Upper lobe of left lung (tissue), 6 donors: ENCODE measurements at regions not wholly inside any gene's neighbourhood (a gene's known extent, or its start where the extent isn't known, plus 50 kb on each side); places are given as distances from the start of the nearest gene placed in this dataset.
A peak's percentile ranks its signal among the peaks of the same experiment; 100 is the strongest.

Experiments used
- ATAC-seq, 2 donors: fragments of 200-7000 bp; cut with Tn5 transposase; one replicate each; pipeline ENCODE4 v1.9.1; 2022; ENCODE audit warnings: mild to moderate bottlenecking in 2 of 2, moderate library complexity in 2 of 2; ENCODE audit not compliant: low FRiP score in 2 of 2
- DNase-seq, 2 donors: peaks; one replicate each; pipeline ENCODE4 v3.0.0-alpha.2; 2019 to 2020
- H3K27ac ChIP-seq, 4 donors: fragments of 200-600 bp; sonication (generic); one replicate each; pipeline ENCODE4 v1.5.1; 2016 to 2019
- H3K27me3 ChIP-seq, 4 donors: fragments of 200-600 bp; sonication (generic); one replicate each; pipeline ENCODE4 v1.5.1; 2017 to 2019
- H3K36me3 ChIP-seq, 4 donors: fragments of 200-600 bp; sonication (generic); one replicate each; pipeline ENCODE4 v1.5.1; 2016 to 2019
- H3K4me1 ChIP-seq, 4 donors: fragments of 200-600 bp; sonication (generic); one replicate each; pipeline ENCODE4 v1.5.1; 2018 to 2019
- H3K4me3 ChIP-seq, 4 donors: fragments of 200-600 bp; sonication (generic); one replicate each; pipeline ENCODE4 v1.5.1; 2017 to 2019; ENCODE audit warnings: mild to moderate bottlenecking in 2 of 4, moderate library complexity in 1 of 4
- H3K9me3 ChIP-seq, 4 donors: fragments of 200-600 bp; sonication (generic); one replicate each; pipeline ENCODE4 v1.5.1; 2018 to 2019
- EP300 ChIP-seq, 4 donors: sonication (generic); formaldehyde crosslinking; IDR thresholded peaks; one replicate each; pipeline ENCODE4 v1.5.1; 2017; ENCODE audit warnings: antibody characterized with exemption in 4 of 4, control low read depth in 2 of 4
- POLR2A ChIP-seq, 4 donors: fragments of 450-650 bp; IDR thresholded peaks; one replicate each; pipeline ENCODE4 v1.5.1; 2016 to 2017; ENCODE audit warnings: antibody characterized with exemption in 4 of 4, mild to moderate bottlenecking in 2 of 4
- POLR2AphosphoS5 ChIP-seq, 2 donors: sonication (generic); formaldehyde crosslinking; IDR thresholded peaks; one replicate each; pipeline ENCODE4 v1.5.1; 2017; ENCODE audit warnings: antibody characterized with exemption in 2 of 2
- WGBS, 2 donors: methylation state at CpG; one replicate each; pipeline ENCODE4 v1.1.5; 2017 to 2018; 5-methylcytosine and 5-hydroxymethylcytosine counted together
- TF ChIP-seq, protein P1 (sequence below), 6 experiments: fragments of 450-650 bp in 4 of 6; fragments of 200-600 bp in 2 of 6; sonication (generic) in 2 of 6; IDR thresholded peaks; one replicate each; pipeline ENCODE4 v1.5.1; 2016 to 2019; ENCODE audit warnings: antibody characterized with exemption in 6 of 6
- donor health status: DM: no; HTN: no; CAD: no; lungs with moderate emphysema.
- donor health status: DM: no; HTN: yes; CAD: no; lungs with severe emphysema.

DNA sequence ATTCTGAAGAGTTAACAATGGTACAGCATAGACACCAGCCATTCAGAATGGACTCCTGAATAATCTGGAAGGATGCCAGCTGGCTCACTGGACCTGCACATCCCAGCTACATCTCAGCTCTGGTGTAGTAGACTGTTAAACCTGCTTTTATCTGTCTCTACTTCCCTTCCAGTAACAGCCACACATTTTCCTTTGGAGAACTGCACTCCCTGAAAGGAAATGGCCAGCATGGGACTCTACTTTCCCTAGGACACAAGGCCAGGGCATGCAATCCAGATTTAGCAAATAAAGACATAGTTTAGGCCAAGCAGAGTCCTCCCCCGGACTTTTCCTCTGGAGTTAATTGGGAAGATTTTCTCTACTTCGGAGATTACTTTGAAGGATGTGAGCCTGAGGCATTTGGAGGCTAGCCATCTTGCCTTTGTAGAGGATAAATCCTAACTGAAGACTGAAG, 82.7 kb upstream of the TCF12 start:
- DNase-seq, result no peak
- no peak for ATAC-seq
- Histone ChIP-seq H3K36me3 (no peaks in the 10 kb centered on the region), H3K4me3 (no peak overlapping the region), H3K4me1 (peaks cover 0 to 12% (median 7%) of the 10 kb centered on the region in 4 donors), H3K27ac (no peak overlapping the region), H3K27me3 (no peaks in the 10 kb centered on the region), H3K9me3 (no peaks in the 10 kb centered on the region)
- TF ChIP-seq POLR2AphosphoS5 (IDR thresholded peaks at IDR 0.05) (no peak), POLR2A (IDR thresholded peaks at IDR 0.05) (no peak), EP300 (IDR thresholded peaks at IDR 0.05) (no peak)
- TF ChIP-seq, protein P1, sequence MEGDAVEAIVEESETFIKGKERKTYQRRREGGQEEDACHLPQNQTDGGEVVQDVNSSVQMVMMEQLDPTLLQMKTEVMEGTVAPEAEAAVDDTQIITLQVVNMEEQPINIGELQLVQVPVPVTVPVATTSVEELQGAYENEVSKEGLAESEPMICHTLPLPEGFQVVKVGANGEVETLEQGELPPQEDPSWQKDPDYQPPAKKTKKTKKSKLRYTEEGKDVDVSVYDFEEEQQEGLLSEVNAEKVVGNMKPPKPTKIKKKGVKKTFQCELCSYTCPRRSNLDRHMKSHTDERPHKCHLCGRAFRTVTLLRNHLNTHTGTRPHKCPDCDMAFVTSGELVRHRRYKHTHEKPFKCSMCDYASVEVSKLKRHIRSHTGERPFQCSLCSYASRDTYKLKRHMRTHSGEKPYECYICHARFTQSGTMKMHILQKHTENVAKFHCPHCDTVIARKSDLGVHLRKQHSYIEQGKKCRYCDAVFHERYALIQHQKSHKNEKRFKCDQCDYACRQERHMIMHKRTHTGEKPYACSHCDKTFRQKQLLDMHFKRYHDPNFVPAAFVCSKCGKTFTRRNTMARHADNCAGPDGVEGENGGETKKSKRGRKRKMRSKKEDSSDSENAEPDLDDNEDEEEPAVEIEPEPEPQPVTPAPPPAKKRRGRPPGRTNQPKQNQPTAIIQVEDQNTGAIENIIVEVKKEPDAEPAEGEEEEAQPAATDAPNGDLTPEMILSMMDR (IDR thresholded peaks at IDR 0.05), result no peak
- 58 to 60% methylated on average over 2 of the region's 2 CpGs for WGBS, 2 donors

DNA sequence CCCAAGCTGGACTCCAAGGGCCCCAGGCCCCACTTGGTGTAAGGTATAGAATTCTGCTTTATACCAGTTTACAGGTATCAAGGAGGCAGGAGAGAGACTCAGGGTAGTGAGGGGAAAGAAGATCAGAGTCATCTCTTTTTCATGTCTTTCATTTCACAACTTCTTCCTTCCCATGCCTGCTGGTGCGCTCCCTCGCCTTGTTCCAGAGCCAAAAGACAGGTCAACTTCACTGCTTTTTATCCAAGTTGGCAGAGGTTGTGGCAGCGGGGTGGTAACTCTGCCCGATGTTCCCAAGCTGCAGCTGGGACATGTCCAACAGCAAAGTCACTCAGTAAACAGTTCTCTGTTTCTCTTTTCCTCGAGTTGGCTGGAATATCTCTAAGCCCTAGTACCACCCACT, 86.3 kb upstream of the TCF12 start:
- WGBS, 2 donors, result 41 to 48% methylated on average over 5 of the region's 5 CpGs

DNA sequence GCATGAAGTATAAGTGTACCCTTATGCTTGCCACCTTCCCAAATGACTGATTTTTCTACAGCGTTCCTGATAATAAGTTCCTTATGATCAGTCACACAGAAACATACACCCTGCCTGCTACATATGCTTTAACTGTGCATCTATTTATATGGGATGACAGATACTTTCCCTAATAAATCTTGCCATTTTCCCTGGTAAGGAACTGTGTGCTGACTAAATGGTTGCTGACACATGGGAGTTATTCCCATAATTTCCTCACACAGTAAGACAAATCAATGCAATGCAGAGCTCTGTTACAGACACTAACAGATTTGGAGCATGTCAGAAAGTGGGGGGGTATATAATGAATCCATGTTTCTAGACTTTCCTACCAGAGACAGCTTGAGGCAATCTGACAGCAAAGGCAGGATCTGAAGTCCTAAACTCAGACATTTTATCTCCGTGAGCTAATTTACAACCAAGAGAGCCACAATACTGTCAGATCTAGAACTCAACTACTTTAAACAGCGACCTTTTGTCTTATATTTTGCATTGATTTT, 86.9 kb upstream of the TCF12 start:
- no peaks in the 10 kb centered on the region for H3K27me3 ChIP-seq
- ATAC-seq (no peak), DNase-seq (no peak)
- no peaks in the 10 kb centered on the region for H3K9me3 ChIP-seq
- peak overlapping the region in 1 of 4 donors; percentile 65 for H3K27ac ChIP-seq
- WGBS, 2 donors, result 80 to 84% methylated on average over 3 of the region's 3 CpGs
- H3K4me1 ChIP-seq, result peaks cover 0 to 12% (median 7%) of the 10 kb centered on the region in 4 donors
- no peaks in the 10 kb centered on the region for H3K36me3 ChIP-seq
- TF ChIP-seq, protein P1 (IDR thresholded peaks at IDR 0.05), result no peak
- TF ChIP-seq POLR2AphosphoS5 (IDR thresholded peaks at IDR 0.05) (no peak), POLR2A (IDR thresholded peaks at IDR 0.05) (no peak), EP300 (IDR thresholded peaks at IDR 0.05) (no peak)
- no peak overlapping the region for H3K4me3 ChIP-seq

More for the DNA sequence above, 86.3 kb upstream of the TCF12 start:
- no peak overlapping the region for H3K4me3 ChIP-seq
- H3K27ac ChIP-seq, result peak overlapping the region in 1 of 4 donors; percentile 65
- H3K36me3 ChIP-seq, result no peaks in the 10 kb centered on the region
- H3K4me1 ChIP-seq, result peaks cover 0 to 12% (median 7%) of the 10 kb centered on the region in 4 donors
- no peaks in the 10 kb centered on the region for H3K27me3 ChIP-seq
- TF ChIP-seq POLR2A (IDR thresholded peaks at IDR 0.05), result no peak
- TF ChIP-seq POLR2AphosphoS5 (IDR thresholded peaks at IDR 0.05), result no peak
- TF ChIP-seq EP300 (IDR thresholded peaks at IDR 0.05), result no peak
- TF ChIP-seq, protein P1 (IDR thresholded peaks at IDR 0.05), result no peak
- DNase-seq (peak in 1 of 2 donors; percentile 25), ATAC-seq (no peak)
- no peaks in the 10 kb centered on the region for H3K9me3 ChIP-seq

DNA sequence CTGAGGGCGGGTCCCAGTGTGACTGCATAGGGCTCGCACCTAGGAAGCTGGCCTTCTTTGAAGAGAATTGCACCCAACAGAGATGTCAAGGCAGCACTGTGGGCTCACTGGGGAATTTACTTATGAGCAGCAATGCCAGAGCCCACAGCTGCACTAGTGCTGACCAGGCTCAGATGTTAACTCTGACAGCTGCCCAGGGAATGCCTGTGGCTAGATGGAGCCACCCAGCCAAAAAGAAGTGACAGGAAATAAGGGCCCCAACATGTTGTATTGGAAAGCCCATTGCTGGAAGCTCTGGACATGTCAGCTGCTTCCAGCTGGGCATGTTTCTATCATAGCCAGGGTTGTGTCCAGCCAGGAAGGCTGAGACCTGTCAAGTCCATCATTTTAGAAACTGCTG, 90.9 kb upstream of the ZNF280D start:
- TF ChIP-seq POLR2AphosphoS5 (IDR thresholded peaks at IDR 0.05) (no peak), POLR2A (IDR thresholded peaks at IDR 0.05) (no peak), EP300 (IDR thresholded peaks at IDR 0.05) (no peak)
- TF ChIP-seq, protein P1 (IDR thresholded peaks at IDR 0.05), result no peak
- peaks cover 0 to 4% (median 0%) of the 10 kb centered on the region in 4 donors for H3K4me1 ChIP-seq
- no peak overlapping the region for H3K4me3 ChIP-seq
- DNase-seq (no peak), ATAC-seq (no peak)
- H3K9me3 ChIP-seq, result no peaks in the 10 kb centered on the region
- no peaks in the 10 kb centered on the region for H3K36me3 ChIP-seq
- no peaks in the 10 kb centered on the region for H3K27me3 ChIP-seq
- WGBS, 2 donors, result 95 to 100% methylated on average over 2 of the region's 2 CpGs
- no peak overlapping the region for H3K27ac ChIP-seq
